ENCODE measurements at regions not wholly inside any gene's neighbourhood (a gene's known extent, or its start where the extent isn't known, plus 50 kb on each side); places are given as distances from the start of the nearest gene placed in this dataset.

DNA sequence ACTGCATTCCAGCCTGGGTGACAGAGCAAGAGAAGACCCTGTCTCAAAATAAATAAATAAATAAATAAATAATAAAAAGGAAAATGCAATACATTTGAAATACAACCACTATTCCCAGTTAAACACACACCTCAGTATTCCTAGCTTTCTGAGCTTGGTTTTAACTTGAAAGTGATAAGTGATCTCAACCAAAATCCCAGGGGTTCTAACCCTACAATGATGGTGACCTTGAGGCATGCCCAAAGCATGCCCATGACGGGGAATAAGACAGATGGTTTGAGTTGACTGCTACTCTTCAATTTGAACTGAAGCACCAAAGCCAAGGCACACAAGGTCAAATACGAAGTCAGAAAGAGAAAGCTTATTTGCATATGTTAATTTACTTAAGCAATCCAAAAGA lies 96.9 kb downstream of the ZFP64 start:
- TF ChIP-seq CTCF (conservative IDR thresholded peaks at IDR 0.05; ENCODE audit: low read length) (no peak), EZH2phosphoT487 (IDR thresholded peaks at IDR 0.05; ENCODE audit: borderline replicate concordance) (no peak)
